ENCODE measurements at regions not wholly inside any gene's neighbourhood (a gene's known extent, or its start where the extent isn't known, plus 50 kb on each side); places are given as distances from the start of the nearest gene placed in this dataset.

DNA sequence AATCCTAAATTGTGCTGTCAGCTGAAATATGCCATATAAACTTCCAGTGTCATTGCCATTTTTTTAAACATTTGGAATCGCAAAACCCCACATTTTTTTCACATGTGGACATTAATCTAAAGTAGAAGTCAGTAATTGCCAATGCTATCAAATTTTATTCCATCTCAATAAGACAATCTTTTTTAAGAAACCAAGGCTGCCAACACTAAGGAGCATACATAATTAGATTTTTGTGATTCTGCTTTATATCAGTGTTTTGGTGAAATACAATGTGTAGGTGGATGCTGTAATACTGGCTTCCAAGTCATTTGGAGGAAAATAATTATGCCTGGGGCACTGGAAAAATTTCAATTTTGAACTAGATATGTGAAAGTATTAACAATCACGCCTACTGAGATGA, 256.7 kb downstream of the ZPLD1 start:
- no peaks in the 10 kb centered on the region for H3K27me3 Mint-ChIP-seq
- DNase-seq (ENCODE audit: extremely low spot score, unreplicated experiment) = no peak
- H3K4me3 Mint-ChIP-seq = no peak overlapping the region
- no peaks in the 10 kb centered on the region for H3K4me1 Mint-ChIP-seq (ENCODE audit: unreplicated experiment)
- no peak overlapping the region for H3K27ac Mint-ChIP-seq
- no peaks in the 10 kb centered on the region for H3K36me3 Mint-ChIP-seq
- TF ChIP-seq, protein P1, sequence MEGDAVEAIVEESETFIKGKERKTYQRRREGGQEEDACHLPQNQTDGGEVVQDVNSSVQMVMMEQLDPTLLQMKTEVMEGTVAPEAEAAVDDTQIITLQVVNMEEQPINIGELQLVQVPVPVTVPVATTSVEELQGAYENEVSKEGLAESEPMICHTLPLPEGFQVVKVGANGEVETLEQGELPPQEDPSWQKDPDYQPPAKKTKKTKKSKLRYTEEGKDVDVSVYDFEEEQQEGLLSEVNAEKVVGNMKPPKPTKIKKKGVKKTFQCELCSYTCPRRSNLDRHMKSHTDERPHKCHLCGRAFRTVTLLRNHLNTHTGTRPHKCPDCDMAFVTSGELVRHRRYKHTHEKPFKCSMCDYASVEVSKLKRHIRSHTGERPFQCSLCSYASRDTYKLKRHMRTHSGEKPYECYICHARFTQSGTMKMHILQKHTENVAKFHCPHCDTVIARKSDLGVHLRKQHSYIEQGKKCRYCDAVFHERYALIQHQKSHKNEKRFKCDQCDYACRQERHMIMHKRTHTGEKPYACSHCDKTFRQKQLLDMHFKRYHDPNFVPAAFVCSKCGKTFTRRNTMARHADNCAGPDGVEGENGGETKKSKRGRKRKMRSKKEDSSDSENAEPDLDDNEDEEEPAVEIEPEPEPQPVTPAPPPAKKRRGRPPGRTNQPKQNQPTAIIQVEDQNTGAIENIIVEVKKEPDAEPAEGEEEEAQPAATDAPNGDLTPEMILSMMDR (conservative IDR thresholded peaks at IDR 0.05) = no peak
- peaks cover 11% of the 10 kb centered on the region for H3K9me3 Mint-ChIP-seq

DNA sequence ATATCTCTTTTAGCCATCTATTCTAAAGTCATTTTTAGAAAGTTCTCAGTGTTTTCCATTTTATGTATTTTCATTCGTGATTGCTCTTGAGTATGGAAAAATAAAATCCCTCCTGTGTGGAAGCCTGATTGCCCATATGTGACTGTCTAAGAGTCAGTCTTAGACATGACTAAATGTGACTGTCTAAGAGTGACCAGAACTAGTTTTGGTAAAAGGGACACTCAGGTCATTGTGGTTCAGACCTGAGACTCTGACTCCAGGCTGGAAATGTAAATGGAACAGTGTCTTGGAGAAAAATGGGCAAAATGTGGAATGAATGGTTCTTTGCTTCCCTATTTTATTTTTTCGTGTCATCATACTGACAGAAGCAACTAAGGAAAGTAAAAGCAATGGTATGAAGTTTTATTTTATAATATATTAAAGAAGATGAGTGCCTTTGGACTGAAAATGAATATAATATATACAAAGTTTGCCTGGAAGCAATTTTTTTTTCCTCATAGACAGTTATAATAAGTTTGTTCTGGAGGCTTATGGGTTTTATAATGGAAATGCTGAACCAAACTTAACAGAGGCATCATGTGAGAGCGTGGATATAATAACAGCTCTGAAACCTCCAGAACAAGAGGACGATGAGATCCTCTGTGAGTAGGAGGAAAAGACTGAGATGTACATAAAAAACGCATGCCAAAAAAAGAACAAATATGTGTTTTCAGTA, 264.4 kb downstream of the ZPLD1 start:
- peaks cover 6% of the 10 kb centered on the region for H3K9me3 Mint-ChIP-seq
- H3K4me3 Mint-ChIP-seq = no peak overlapping the region
- TF ChIP-seq, protein P1 (conservative IDR thresholded peaks at IDR 0.05) = no peak
- no peaks in the 10 kb centered on the region for H3K4me1 Mint-ChIP-seq (ENCODE audit: unreplicated experiment)
- no peak overlapping the region for H3K27ac Mint-ChIP-seq
- no peak for DNase-seq (ENCODE audit: extremely low spot score, unreplicated experiment)
- H3K27me3 Mint-ChIP-seq = no peaks in the 10 kb centered on the region
- H3K36me3 Mint-ChIP-seq = no peaks in the 10 kb centered on the region

DNA sequence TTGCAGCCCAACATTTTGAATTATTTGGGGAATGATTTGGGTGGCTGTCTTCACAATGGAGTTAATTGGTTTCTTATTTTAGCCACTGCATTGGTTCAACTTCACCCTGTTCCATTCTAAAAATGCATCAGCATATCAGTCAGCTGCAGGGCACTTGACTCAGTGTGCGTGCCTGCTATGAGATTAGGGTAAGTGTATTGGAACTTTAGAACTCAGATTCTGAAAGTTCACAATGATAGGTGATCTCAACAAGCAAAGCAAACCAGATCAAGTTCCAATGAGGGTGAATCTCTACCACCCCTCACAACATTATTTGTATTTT, 265.0 kb downstream of the ZPLD1 start:
- Mint-ChIP-seq H3K36me3 (no peaks in the 10 kb centered on the region), H3K4me1 (ENCODE audit: unreplicated experiment) (no peaks in the 10 kb centered on the region), H3K27ac (no peak overlapping the region)

DNA sequence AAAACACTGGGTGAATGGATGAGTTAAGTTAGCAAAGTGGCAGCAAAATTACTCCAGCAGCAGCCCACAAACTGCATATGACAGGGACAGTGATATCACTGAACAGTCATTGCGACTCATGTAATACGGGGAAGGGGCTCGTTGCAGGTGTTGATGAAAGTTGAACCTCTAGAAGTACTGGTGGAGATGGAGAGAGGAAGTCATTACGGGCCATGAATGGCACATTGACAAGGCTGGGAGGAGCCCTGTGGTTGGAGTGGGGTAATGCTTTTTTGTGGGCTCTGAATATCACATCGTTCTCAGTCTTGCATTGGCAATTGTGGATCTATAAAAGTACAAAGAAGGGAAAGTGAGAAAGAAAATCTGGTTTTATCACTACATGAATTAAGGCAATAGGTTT, 278.1 kb downstream of the ZPLD1 start:
- Mint-ChIP-seq H3K27me3 (no peaks in the 10 kb centered on the region), H3K27ac (no peak overlapping the region), H3K36me3 (no peaks in the 10 kb centered on the region), H3K9me3 (no peaks in the 10 kb centered on the region), H3K4me1 (ENCODE audit: unreplicated experiment) (no peaks in the 10 kb centered on the region), H3K4me3 (no peak overlapping the region)
- TF ChIP-seq, protein P1 (conservative IDR thresholded peaks at IDR 0.05) = no peak
- no peak for DNase-seq (ENCODE audit: extremely low spot score, unreplicated experiment)

More for the DNA sequence above, 265.0 kb downstream of the ZPLD1 start:
- peaks cover 6% of the 10 kb centered on the region for H3K9me3 Mint-ChIP-seq
- H3K4me3 Mint-ChIP-seq = no peak overlapping the region
- TF ChIP-seq, protein P1 (conservative IDR thresholded peaks at IDR 0.05) = no peak
- no peak for DNase-seq (ENCODE audit: extremely low spot score, unreplicated experiment)
- no peaks in the 10 kb centered on the region for H3K27me3 Mint-ChIP-seq

DNA sequence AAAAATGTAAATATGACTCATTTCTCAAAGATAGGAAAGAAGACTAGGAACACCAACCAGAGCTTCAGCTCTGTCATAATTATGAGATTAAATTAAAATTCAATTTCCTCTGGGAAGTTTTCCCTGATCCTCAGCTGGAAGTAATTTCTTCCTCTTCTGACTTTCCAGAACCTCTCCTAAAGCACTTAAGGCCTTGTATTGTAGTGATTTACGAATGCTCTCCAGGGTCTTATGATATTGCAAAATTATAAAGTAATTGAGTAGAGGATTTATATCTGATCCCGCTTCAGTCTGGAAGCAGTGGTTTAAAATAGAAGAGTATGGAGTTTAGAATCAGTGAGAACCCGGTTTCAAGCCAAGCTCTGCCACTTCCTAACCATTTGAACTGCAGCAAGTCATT, 279.8 kb downstream of the ZPLD1 start:
- H3K27me3 Mint-ChIP-seq = peaks cover 1% of the 10 kb centered on the region
- TF ChIP-seq, protein P1 (conservative IDR thresholded peaks at IDR 0.05) = no peak
- no peak overlapping the region for H3K4me3 Mint-ChIP-seq
- DNase-seq (ENCODE audit: extremely low spot score, unreplicated experiment) = no peak
- H3K4me1 Mint-ChIP-seq (ENCODE audit: unreplicated experiment) = no peaks in the 10 kb centered on the region
- no peak overlapping the region for H3K27ac Mint-ChIP-seq
- no peaks in the 10 kb centered on the region for H3K36me3 Mint-ChIP-seq
- H3K9me3 Mint-ChIP-seq = no peaks in the 10 kb centered on the region

Data from type B pancreatic cell (in vitro differentiated cells).